ENCODE measurements at regions not wholly inside any gene's neighbourhood (a gene's known extent, or its start where the extent isn't known, plus 50 kb on each side); places are given as distances from the start of the nearest gene placed in this dataset.

DNA sequence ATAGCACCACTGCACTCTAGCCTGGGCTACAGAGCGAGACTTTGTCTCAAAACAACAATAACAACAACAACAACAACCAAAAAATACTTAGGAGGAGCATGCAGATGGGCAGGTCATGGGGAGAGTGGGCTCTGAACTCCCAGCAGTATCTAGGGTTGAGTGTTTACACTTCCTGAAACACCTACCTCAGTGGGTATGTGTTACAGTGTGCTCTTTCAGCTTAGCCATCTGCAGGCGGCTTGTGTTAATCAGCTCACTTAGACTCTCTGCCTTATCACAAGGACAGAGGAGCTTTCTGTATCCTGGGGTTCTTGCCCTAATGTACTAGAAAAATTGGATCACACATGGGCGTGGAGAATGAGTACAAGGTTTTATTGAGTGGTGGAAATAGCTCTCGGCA is 340.2 kb downstream of the KIF20B start:
- H3K27ac ChIP-seq, result no peak overlapping the region
- no peaks in the 10 kb centered on the region for H3K4me1 ChIP-seq
- intact Hi-C loops (cut with DNase I; ENCODE audit: low total_unique reads), result no loop called here
- TF ChIP-seq POLR2A (IDR thresholded peaks at IDR 0.05), result no peak
- TF ChIP-seq, protein P1, sequence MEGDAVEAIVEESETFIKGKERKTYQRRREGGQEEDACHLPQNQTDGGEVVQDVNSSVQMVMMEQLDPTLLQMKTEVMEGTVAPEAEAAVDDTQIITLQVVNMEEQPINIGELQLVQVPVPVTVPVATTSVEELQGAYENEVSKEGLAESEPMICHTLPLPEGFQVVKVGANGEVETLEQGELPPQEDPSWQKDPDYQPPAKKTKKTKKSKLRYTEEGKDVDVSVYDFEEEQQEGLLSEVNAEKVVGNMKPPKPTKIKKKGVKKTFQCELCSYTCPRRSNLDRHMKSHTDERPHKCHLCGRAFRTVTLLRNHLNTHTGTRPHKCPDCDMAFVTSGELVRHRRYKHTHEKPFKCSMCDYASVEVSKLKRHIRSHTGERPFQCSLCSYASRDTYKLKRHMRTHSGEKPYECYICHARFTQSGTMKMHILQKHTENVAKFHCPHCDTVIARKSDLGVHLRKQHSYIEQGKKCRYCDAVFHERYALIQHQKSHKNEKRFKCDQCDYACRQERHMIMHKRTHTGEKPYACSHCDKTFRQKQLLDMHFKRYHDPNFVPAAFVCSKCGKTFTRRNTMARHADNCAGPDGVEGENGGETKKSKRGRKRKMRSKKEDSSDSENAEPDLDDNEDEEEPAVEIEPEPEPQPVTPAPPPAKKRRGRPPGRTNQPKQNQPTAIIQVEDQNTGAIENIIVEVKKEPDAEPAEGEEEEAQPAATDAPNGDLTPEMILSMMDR (IDR thresholded peaks at IDR 0.05), result no peak
- TF ChIP-seq EP300 (IDR thresholded peaks at IDR 0.05), result no peak
- TF ChIP-seq POLR2AphosphoS5 (IDR thresholded peaks at IDR 0.05), result no peak
- 73 to 86% (median 77%) methylated on average over 4 of the region's 4 CpGs for WGBS, 5 donors
- no peaks in the 10 kb centered on the region for H3K27me3 ChIP-seq
- H3K36me3 ChIP-seq, result no peaks in the 10 kb centered on the region
- no peak for DNase-seq
- H3K9me3 ChIP-seq, result no peaks in the 10 kb centered on the region
- H3K4me3 ChIP-seq, result no peak overlapping the region

DNA sequence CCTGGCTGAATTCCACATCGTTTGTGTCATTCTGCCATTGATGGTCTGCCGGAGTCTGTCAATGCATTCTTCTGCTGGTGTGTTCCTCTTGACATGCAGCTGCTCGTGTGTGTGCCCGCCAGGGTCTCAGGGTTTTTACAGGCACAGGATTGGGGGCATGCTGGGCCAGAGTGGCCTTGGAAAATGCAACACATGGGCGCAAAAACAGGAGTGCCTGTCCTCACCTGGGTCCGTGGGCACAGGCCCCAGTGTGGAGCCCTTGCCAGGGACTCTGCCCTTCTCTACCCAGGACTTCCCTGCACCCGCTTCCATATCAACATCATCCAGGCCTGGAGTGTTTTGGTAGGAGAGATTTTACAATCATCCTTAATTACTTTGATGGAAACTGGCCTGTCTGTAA is 340.7 kb downstream of the KIF20B start:
- Histone ChIP-seq H3K4me1 (no peaks in the 10 kb centered on the region), H3K9me3 (no peaks in the 10 kb centered on the region), H3K4me3 (no peak overlapping the region), H3K27ac (no peak overlapping the region), H3K27me3 (no peaks in the 10 kb centered on the region), H3K36me3 (no peaks in the 10 kb centered on the region)
- TF ChIP-seq POLR2AphosphoS5 (IDR thresholded peaks at IDR 0.05), result no peak
- TF ChIP-seq EP300 (IDR thresholded peaks at IDR 0.05), result no peak
- TF ChIP-seq, protein P1 (IDR thresholded peaks at IDR 0.05), result no peak
- WGBS, 5 donors, result 67 to 85% (median 78%) methylated on average over 4 to 7 of the region's 7 CpGs
- intact Hi-C loops (cut with DNase I; ENCODE audit: low total_unique reads), result no loop called here
- DNase-seq, result no peak

DNA sequence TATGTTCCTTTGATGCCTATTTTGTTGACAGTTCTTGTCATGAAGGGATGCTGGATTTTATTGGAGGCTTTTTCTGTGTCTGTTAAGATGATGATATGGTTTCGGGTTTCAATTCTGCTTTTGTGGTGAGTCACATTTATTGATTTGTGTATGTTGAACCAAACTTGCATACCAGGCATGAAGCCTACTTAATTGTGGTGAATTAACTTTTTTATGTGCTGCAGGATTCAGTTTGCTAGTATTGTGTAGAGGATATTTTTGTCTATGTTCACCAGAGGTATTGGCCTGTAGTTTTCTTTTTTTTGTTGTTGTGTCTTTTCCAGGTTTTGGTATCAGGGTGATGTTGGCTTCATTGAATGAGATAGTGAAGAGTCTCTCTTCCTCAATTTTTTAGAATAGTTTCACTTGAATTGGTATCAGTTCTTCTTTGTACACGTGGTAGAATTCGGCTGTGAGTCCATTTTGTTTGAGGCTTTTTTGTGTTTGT is 345.9 kb downstream of the KIF20B start:
- peak in 1 of 2 donors; percentile 3 for DNase-seq
- no peaks in the 10 kb centered on the region for H3K4me1 ChIP-seq
- H3K4me3 ChIP-seq, result no peak overlapping the region
- TF ChIP-seq POLR2A (IDR thresholded peaks at IDR 0.05) (no peak), EP300 (IDR thresholded peaks at IDR 0.05) (no peak), POLR2AphosphoS5 (IDR thresholded peaks at IDR 0.05) (no peak)
- no peak overlapping the region for H3K27ac ChIP-seq
- H3K9me3 ChIP-seq, result peaks cover 0 to 4% (median 2%) of the 10 kb centered on the region in 4 donors
- intact Hi-C loops (cut with DNase I; ENCODE audit: low total_unique reads), result no loop called here
- WGBS, 5 donors, result 67 to 74% (median 70%) methylated on average over 3 of the region's 3 CpGs
- no peaks in the 10 kb centered on the region for H3K36me3 ChIP-seq
- H3K27me3 ChIP-seq, result no peaks in the 10 kb centered on the region

DNA sequence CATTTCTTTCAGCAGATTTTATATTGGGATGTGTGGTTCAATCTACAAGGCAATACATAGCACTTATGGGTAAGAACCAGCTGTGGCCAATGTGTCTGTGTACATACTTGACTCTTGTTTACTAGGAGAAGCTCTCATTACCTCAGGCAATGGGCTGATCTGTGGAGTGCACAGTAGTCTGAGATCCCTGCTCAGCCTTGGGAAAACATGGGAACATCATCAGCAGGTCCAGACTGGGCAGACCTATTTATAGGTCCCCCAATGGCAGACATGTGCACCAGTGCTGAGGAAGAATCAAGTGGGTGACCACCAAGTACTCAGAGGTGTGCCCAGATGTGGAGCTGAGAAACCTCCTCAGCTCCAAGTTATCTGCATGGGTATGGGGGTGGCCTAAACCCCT is 349.7 kb downstream of the KIF20B start:
- no peak for DNase-seq
- Histone ChIP-seq H3K9me3 (peaks cover 0 to 4% (median 2%) of the 10 kb centered on the region in 4 donors), H3K36me3 (no peaks in the 10 kb centered on the region), H3K27ac (no peak overlapping the region), H3K27me3 (no peaks in the 10 kb centered on the region), H3K4me1 (no peaks in the 10 kb centered on the region), H3K4me3 (no peak overlapping the region)
- TF ChIP-seq POLR2A (IDR thresholded peaks at IDR 0.05), result no peak
- TF ChIP-seq POLR2AphosphoS5 (IDR thresholded peaks at IDR 0.05), result no peak
- TF ChIP-seq EP300 (IDR thresholded peaks at IDR 0.05), result no peak
- intact Hi-C loops (cut with DNase I; ENCODE audit: low total_unique reads), result no loop called here

DNA sequence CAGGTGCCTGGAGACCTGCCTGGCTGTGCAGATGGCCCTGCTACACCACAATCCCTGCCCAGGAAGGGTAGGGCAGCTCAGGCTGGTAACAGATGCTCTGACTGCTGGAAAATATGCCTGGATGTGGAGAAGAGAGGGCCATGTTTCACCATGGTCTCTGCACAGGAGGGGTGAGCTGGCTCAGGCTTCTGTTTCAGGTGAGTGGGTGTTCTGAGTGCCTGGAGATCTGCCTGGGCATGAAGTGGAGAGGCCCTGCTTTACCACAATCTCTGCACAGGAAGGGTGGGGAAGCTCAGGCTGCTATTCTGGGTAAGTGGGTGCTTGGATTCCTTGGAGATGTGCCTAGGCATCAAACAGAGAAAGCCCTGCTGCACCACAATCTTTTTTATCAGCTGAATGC is 350.1 kb downstream of the KIF20B start:
- no peak for DNase-seq
- H3K36me3 ChIP-seq, result no peaks in the 10 kb centered on the region
- H3K4me1 ChIP-seq, result no peaks in the 10 kb centered on the region
- H3K27ac ChIP-seq, result no peak overlapping the region
- intact Hi-C loops (cut with DNase I; ENCODE audit: low total_unique reads), result no loop called here
- no peak for TF ChIP-seq EP300 (IDR thresholded peaks at IDR 0.05)
- no peak for TF ChIP-seq POLR2AphosphoS5 (IDR thresholded peaks at IDR 0.05)
- TF ChIP-seq POLR2A (IDR thresholded peaks at IDR 0.05), result no peak
- TF ChIP-seq, protein P1 (IDR thresholded peaks at IDR 0.05), result no peak
- peaks cover 0 to 4% (median 2%) of the 10 kb centered on the region in 4 donors for H3K9me3 ChIP-seq
- H3K4me3 ChIP-seq, result no peak overlapping the region
- H3K27me3 ChIP-seq, result no peaks in the 10 kb centered on the region
